Left lung (tissue), 4 donors: ENCODE measurements at regions not wholly inside any gene's neighbourhood (a gene's known extent, or its start where the extent isn't known, plus 50 kb on each side); places are given as distances from the start of the nearest gene placed in this dataset.

Source experiments
- ATAC-seq: fragments of 200-7000 bp; cut with Tn5 transposase; one replicate; pipeline ENCODE4 v1.9.1; 2020; ENCODE audit warnings: moderate library complexity
- DNase-seq, 4 donors: peaks; one replicate each; pipeline ENCODE4 v3.0.0-alpha.2; 2013 to 2020
- H3K27ac ChIP-seq, 2 donors: fragments of 200-600 bp; sonication (generic) in 1 of 2; one replicate each; pipeline versions ENCODE4 v1.5.0 to v1.8.0; 2020 to 2021
- H3K27me3 ChIP-seq, 2 donors: fragments of 200-600 bp; sonication (generic) in 1 of 2; one replicate each; pipeline versions ENCODE4 v1.5.0 to v1.8.0; 2020 to 2021
- H3K36me3 ChIP-seq, 2 donors: fragments of 200-600 bp; sonication (generic) in 1 of 2; one replicate each; pipeline versions ENCODE4 v1.5.0 to v1.8.0; 2020 to 2021
- H3K4me1 ChIP-seq, 2 donors: fragments of 200-600 bp; one replicate each; pipeline ENCODE4 v1.8.0; 2021
- H3K4me3 ChIP-seq, 2 donors: fragments of 200-600 bp; sonication (generic) in 1 of 2; one replicate each; pipeline versions ENCODE4 v1.5.0 to v1.8.0; 2020 to 2021; ENCODE audit warnings: mild to moderate bottlenecking in 1 of 2
- H3K9me3 ChIP-seq, 2 donors: fragments of 200-600 bp; sonication (generic) in 1 of 2; one replicate each; pipeline versions ENCODE4 v1.5.0 to v1.8.0; 2020 to 2021
- CTCF ChIP-seq, 2 donors: fragments of 200-600 bp; sonication (generic) in 1 of 2; IDR thresholded peaks; one replicate each; pipeline versions ENCODE4 v1.5.0 to v1.8.0; 2021; ENCODE audit warnings: antibody characterized with exemption in 2 of 2
- intact Hi-C, 2 donors: fragments of 100-400 bp; cut with DNase I; formaldehyde crosslinking; loops; one replicate each; pipeline versions ENCODE4 v1.11.2 to v1.14.2; 2022
- donor health status: DM: no; HTN: yes; CAD: no.
- donor health status: DM: no; HTN: no; CAD: no.

GRCh38 chr3:29207427-29207826, 73.4 kb upstream of the RBMS3 start:
- no peak overlapping the region for H3K4me3 ChIP-seq
- no peak for TF ChIP-seq CTCF (IDR thresholded peaks at IDR 0.05)
- intact Hi-C loops = no loop called here
- no peaks in the 10 kb centered on the region for H3K36me3 ChIP-seq
- H3K4me1 ChIP-seq = no peaks in the 10 kb centered on the region
- no peak for DNase-seq
- no peak for ATAC-seq
- no peaks in the 10 kb centered on the region for H3K27me3 ChIP-seq
- no peak overlapping the region for H3K27ac ChIP-seq
- no peaks in the 10 kb centered on the region for H3K9me3 ChIP-seq

- Histone ChIP-seq H3K4me1 (no peaks in the 10 kb centered on the region), H3K27me3 (no peaks in the 10 kb centered on the region), H3K9me3 (no peaks in the 10 kb centered on the region), H3K36me3 (no peaks in the 10 kb centered on the region), H3K4me3 (no peak overlapping the region), H3K27ac (no peak overlapping the region)
- TF ChIP-seq CTCF (IDR thresholded peaks at IDR 0.05) = no peak
- ATAC-seq = no peak
- DNase-seq = no peak
- intact Hi-C loops = no loop called here
These were observed 68.0 kb upstream of the RBMS3 start for GRCh38 chr3:29212789-29213433.

- DNase-seq (no peak), ATAC-seq (no peak)
- H3K4me1 ChIP-seq = no peaks in the 10 kb centered on the region
- intact Hi-C loops = no loop called here
- no peak overlapping the region for H3K4me3 ChIP-seq
- no peaks in the 10 kb centered on the region for H3K9me3 ChIP-seq
- no peak for TF ChIP-seq CTCF (IDR thresholded peaks at IDR 0.05)
- no peaks in the 10 kb centered on the region for H3K36me3 ChIP-seq
- no peaks in the 10 kb centered on the region for H3K27me3 ChIP-seq
- no peak overlapping the region for H3K27ac ChIP-seq
These were observed 66.7 kb upstream of the RBMS3 start for GRCh38 chr3:29214009-29214658.

DNA sequence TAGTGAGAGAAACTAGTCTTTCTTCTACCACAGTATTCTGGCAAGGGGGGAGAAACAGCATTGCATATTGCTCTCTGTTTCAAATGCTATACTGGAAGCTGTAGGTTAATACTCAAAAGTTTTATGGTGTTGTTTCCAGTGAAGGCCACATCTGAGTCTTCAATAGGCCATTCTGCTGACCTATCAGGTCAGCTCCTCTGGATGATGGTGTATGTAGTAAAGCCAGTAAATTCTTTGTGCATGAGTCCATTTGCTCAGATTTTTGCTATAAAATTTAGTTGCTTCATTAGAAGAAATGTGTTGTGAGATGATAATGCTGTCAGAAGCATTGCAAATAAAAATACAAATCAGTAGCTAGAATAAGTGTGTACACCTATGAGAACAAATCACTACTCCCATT, 64.9 kb upstream of the RBMS3 start:
- Histone ChIP-seq H3K4me3 (no peak overlapping the region), H3K36me3 (no peaks in the 10 kb centered on the region), H3K4me1 (no peaks in the 10 kb centered on the region), H3K9me3 (no peaks in the 10 kb centered on the region), H3K27me3 (no peaks in the 10 kb centered on the region), H3K27ac (no peak overlapping the region)
- intact Hi-C loops = no loop called here
- DNase-seq (no peak), ATAC-seq (no peak)
- no peak for TF ChIP-seq CTCF (IDR thresholded peaks at IDR 0.05)

DNA sequence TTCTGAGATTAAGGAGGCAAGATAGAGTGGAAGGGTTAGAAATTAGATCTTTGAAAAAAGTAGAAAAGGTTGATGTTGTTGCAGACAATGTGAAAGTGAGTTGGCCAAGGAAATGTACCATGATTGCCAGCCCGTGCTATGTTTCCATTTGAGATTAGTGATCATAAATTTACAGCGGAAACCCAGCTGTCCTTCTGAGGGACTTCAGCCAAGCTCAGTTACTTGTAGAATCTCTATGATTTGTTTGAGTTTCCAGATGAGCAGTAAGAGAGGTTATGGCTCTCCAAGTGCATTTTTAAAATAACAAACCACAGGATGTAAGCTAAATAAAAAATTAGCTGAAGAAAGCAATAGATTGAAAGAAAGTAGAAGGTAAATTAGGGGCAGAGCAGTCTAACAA, 54.2 kb upstream of the RBMS3 start:
- Histone ChIP-seq H3K27me3 (no peaks in the 10 kb centered on the region), H3K4me1 (no peaks in the 10 kb centered on the region), H3K36me3 (no peaks in the 10 kb centered on the region), H3K27ac (no peak overlapping the region), H3K9me3 (no peaks in the 10 kb centered on the region), H3K4me3 (no peak overlapping the region)
- ATAC-seq (no peak), DNase-seq (peak in 1 of 4 donors; percentile 13)
- intact Hi-C loops = no loop called here
- no peak for TF ChIP-seq CTCF (IDR thresholded peaks at IDR 0.05)
